Stimulated activated CD4-positive, alpha-beta T cell treated with anti-CD3 and anti-CD28 coated beads, Interleukin-15, amount 100 ng/mL, for 48 hours (primary cell): ENCODE measurements at regions not wholly inside any gene's neighbourhood (a gene's known extent, or its start where the extent isn't known, plus 50 kb on each side); places are given as distances from the start of the nearest gene placed in this dataset.
"Not testable (repeated sequence)": the region's sequence is repeated elsewhere in the genome, so short reads cannot be mapped to it uniquely, and the experiment has no call there.

Source experiments
- DNase-seq, 2 donors: peaks; one replicate each; pipeline ENCODE4 v3.0.0-alpha.2; 2020; ENCODE audit warnings: low read depth in 2 of 2

- DNase-seq: no peak
Observed at GRCh38 chr3:104362319-104362718, 1004.4 kb upstream of the ALCAM start.

- no peak for DNase-seq
Observed at GRCh38 chr3:104367000-104367399, 999.7 kb upstream of the ALCAM start.

- DNase-seq: no peak
Observed at GRCh38 chr3:104368760-104369159, 997.9 kb upstream of the ALCAM start.

DNA sequence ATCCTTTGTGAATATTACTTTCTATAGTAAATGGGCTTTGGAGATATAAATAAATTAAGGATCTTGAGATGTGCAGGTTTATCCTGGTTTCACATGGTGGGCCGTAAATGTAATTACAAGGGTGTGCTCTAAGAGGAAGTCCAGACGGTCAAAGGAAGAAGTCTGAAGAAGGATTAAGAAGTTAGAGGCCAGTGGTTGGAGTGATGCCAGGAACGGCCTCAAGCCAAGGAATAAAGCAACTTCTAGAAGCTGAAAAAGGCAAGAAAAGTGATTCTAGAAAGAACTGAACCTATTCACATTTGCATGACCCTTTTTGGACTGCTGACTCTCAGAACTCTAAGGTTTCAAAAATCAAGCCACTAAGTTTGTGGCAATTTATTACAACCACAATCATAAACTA, 981.3 kb upstream of the ALCAM start:
- DNase-seq: no peak

DNA sequence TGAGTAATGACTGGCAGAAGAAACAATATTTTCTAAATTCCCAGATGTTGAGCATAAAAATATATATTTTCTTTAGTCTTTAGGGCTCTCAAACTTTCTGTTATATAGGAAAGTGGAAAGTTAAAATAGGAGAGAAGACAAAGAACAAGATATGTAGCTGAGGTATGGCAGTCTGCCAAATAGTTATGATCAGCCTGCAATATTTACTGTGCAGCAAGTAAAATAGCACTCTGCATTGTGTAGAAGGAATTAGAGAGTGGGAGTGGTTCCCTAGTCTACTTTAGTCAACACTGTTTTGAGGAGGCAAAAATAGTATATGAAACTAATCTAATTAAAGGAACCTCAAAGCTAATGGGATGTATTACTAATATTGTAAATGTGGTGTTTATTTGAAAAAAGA, 978.1 kb upstream of the ALCAM start:
- DNase-seq: no peak

GRCh38 chr3:104392327-104392726, 974.4 kb upstream of the ALCAM start:
- DNase-seq: no peak

GRCh38 chr3:104396974-104397669, 969.6 kb upstream of the ALCAM start:
- DNase-seq: no peak

DNA sequence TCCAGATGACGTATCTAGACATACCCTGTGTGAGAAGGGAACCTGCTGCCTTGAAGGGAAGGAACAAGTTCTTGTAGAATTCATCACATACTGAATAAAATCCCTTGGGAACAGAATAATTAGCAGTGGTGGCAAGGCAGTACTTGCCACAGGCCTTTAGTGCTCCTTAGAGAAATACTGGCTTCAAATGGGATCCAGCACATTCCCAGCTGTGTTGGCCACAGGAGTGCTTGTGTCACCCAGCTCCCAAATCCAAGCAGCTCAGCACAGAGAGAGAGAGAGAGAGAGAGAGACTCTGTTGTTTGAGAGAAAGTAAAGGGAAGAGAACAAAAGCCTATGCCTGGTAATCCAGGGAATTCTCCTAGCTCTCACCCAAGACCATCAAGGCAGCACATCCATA, 969.0 kb upstream of the ALCAM start:
- no peak for DNase-seq

DNA sequence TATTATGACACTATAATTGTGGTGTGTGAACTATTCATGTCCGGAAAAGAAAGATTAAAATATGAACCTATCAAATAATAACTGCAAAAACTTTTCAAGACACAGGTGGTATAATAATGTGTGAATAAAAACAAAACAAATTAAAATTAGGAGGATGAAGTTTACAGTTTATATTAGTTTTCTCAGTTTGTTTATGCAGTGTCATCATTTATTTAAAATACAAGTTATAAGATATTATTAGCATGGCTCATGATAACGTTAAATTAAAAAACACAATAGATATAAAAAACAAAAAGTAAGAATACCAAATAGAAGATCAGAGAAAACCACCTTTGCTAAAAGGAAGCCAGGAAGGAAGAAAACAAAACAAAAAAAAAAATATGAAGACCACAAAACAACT, 963.8 kb upstream of the ALCAM start:
- no peak for DNase-seq

GRCh38 chr3:104411757-104412156, 955.0 kb upstream of the ALCAM start:
- DNase-seq: no peak

DNA sequence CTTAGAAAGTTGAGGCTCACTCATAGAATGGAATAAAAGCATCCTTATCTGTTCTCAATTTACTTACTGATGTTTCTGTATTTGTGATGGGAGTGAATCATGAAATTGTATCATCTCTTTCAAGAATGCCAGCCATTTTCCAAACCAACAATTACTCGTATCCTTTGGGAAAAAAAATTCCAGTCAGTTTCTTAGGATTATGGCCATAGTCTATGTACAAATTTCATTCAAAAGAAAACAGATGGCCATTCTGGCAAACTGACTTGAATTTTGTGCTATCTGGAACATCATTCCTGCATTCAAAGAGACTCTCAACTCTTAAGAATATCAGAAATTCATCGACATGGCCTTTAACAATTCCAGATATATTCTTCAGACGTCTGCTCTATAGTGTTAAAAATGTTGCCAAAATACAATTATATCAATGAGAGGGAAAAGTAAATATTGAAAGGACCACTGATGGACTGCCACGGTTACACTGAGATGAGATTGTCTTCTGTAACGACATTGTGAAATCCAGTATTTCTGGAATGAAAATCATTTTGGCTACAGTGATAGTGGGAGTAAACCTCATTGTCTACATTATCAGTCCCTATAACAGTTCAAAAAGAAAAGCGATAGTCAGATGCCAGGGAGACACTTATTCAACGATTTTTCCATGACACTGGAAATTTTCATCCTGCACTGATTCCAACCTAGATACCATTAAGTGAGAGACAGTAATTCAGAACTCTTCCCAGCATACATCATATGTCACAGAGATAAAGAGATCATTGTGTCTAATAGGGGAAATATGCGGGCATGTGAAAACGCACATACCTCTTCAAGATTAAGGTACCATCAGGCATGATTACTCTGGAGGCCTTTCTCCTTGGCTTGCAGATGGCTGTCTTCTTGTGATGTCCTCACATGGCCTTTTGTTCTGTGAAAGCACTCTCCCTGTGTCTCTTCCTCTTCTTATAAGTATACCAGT, 953.8 kb upstream of the ALCAM start:
- no peak for DNase-seq

DNA sequence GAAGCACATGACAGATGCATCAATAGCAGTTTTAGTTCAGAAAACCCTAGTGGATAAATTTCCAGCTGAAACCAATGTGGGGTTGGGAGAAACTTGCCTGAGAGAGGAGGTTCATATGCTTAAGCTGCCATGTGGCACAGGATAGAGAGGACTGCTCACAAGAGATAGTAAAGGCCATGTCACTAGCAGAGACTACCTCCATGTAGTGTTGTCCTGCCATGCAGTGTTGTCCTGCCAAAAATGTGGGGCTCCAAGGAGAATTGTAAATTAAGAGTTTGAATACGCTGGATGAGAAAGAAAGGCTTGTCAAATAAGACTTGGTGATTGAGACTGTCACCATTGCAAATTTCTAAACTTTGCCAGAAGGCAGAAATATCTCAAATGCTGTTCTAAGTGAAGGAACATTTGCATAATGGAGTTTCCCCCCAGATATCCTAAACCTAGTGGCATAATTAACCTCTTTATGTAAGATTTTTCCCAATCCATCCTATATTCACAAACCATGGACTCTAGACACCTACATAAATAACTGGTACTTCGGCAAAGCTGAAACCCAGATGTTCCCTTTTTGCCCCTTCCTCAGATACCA, 938.3 kb upstream of the ALCAM start:
- no peak for DNase-seq

DNA sequence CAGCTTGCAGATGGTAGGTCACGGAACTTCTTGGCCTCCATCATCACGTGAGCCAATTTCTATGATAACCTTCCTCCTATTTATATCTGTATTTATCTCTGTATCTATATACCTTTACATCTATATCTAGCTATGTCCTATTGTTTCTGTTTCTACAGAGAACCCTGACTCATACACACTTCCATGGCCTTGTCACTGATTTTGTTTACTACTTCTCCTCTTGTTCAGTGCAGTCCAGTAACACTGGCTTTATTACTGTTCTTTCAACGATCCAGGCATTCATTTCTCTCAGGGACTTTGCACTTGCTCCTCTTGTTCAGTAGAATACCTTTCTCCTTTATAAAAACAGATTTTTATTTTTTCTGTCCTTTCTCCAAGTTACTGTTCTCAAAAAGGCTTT, 937.0 kb upstream of the ALCAM start:
- DNase-seq: no peak

DNA sequence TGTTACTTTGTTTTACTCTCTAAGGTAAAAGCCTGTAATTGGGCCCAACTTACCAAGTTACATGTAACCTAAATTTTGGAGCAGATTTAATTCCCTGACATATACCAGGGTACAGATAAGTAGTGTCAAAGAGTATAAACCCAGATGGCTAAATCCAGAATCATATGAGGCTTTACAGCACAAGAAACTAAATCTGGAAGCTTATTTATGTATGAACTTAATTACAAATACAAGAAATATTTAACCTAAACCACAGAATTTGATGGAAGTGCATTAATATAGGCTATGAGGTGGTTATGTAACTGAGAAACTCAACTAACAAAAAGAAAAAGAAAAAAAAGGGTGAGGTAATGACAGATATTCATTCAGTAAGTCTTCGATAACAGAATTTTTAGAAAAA, 930.2 kb upstream of the ALCAM start:
- no peak for DNase-seq

DNA sequence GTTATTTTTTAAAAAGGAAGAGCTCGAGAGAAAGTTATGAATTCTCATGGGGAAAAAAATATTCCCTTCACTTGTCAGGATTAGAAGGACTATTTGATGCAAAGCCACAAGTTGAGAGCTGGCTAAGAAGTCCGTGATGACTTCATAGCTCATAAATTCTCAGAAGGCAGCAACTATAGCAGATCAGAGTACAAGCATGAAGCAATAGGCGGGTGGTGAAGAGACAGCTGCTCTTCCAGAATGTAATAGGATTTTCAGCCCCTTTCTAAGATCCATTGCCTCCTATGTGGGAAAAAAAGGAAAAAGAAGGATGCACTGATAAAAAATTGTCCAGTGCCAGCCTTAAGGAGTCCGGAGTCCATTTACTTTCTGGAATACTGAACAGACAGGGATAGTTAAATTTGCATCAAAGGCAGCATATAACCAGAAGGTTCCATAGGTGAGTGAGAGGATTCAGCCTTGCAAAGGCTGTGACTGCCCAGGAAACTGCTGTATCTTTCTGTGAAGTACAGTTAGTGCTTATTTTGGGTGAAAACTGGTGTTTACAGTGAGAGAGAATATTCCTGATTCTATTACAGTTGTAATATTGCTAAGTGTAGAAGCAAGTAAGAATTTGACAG, 929.5 kb upstream of the ALCAM start:
- no peak for DNase-seq

- no peak for DNase-seq
Observed at GRCh38 chr3:104437891-104438290, 928.8 kb upstream of the ALCAM start.

- DNase-seq: no peak
Observed at GRCh38 chr3:104438706-104439105, 928.0 kb upstream of the ALCAM start.

GRCh38 chr3:104445252-104445919, 921.3 kb upstream of the ALCAM start:
- DNase-seq: not testable (repeated sequence)

DNA sequence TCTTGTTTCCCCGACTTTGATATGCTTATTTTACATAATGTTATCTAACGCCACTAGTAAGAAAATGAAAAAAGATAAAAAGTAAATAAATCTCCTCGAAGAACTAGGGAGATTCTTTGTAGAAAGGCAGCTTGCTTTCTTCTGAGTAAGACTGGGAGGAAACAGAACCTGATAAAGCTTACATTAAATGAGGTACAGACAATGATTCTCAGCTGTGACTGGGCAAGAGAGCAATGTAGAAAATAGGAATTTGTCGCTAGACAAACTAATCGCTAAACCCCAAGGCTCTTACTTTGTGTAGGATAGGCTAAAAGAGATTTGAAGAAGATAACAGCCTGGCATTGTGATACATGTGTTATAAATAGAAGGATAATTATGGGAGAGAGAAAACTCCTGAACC, 919.0 kb upstream of the ALCAM start:
- DNase-seq: no peak

- no peak for DNase-seq
Observed at GRCh38 chr3:104452697-104453096, 914.0 kb upstream of the ALCAM start.

GRCh38 chr3:104458657-104459056, 908.1 kb upstream of the ALCAM start:
- no peak for DNase-seq
